ENCODE measurements at regions not wholly inside any gene's neighbourhood (a gene's known extent, or its start where the extent isn't known, plus 50 kb on each side); places are given as distances from the start of the nearest gene placed in this dataset.

- DNase-seq (ENCODE audit: low read depth), result peak; percentile 89
- ChIA-PET POLR2A (interaction anchor here (0.5 kb wide), 1 partner anchor 47 kb away, joined by 4 read pairs; no protein-coding TSS in a partner anchor), CTCF (no interaction called here)
- Histone ChIP-seq H3K27me3 (ENCODE audit: control insufficient read depth, insufficient read depth, low read length) (no peaks in the 10 kb centered on the region), H3K4me3 (ENCODE audit: low read depth, low read length) (no peak overlapping the region), H3K36me3 (ENCODE audit: control insufficient read depth, insufficient read depth, low read length) (no peaks in the 10 kb centered on the region)
- TF ChIP-seq CTCF (IDR thresholded peaks at IDR 0.05; ENCODE audit: insufficient read depth, low read depth, low read length), result no peak
These were observed 388.7 kb upstream of the SGO1 start for GRCh38 chr3:20574746-20575145.

GRCh38 chr3:20573175-20573574, 387.2 kb upstream of the SGO1 start:
- ChIA-PET POLR2A (no interaction called here), CTCF (no interaction called here)
- TF ChIP-seq CTCF (IDR thresholded peaks at IDR 0.05; ENCODE audit: insufficient read depth, low read depth, low read length), result no peak
- DNase-seq (ENCODE audit: low read depth), result no peak
- Histone ChIP-seq H3K27me3 (ENCODE audit: control insufficient read depth, insufficient read depth, low read length) (no peaks in the 10 kb centered on the region), H3K4me3 (ENCODE audit: low read depth, low read length) (no peak overlapping the region), H3K36me3 (ENCODE audit: control insufficient read depth, insufficient read depth, low read length) (no peaks in the 10 kb centered on the region)

GRCh38 chr3:20572473-20572872, 386.5 kb upstream of the SGO1 start:
- ChIA-PET POLR2A (no interaction called here), CTCF (no interaction called here)
- no peaks in the 10 kb centered on the region for H3K36me3 ChIP-seq (ENCODE audit: control insufficient read depth, insufficient read depth, low read length)
- no peaks in the 10 kb centered on the region for H3K27me3 ChIP-seq (ENCODE audit: control insufficient read depth, insufficient read depth, low read length)
- H3K4me3 ChIP-seq (ENCODE audit: low read depth, low read length), result no peak overlapping the region
- no peak for DNase-seq (ENCODE audit: low read depth)
- no peak for TF ChIP-seq CTCF (IDR thresholded peaks at IDR 0.05; ENCODE audit: insufficient read depth, low read depth, low read length)

- no peaks in the 10 kb centered on the region for H3K27me3 ChIP-seq (ENCODE audit: control insufficient read depth, insufficient read depth, low read length)
- POLR2A ChIA-PET, result no interaction called here
- DNase-seq (ENCODE audit: low read depth), result no peak
- no peak overlapping the region for H3K4me3 ChIP-seq (ENCODE audit: low read depth, low read length)
- CTCF ChIA-PET, result no interaction called here
- no peak for TF ChIP-seq CTCF (IDR thresholded peaks at IDR 0.05; ENCODE audit: insufficient read depth, low read depth, low read length)
- H3K36me3 ChIP-seq (ENCODE audit: control insufficient read depth, insufficient read depth, low read length), result no peaks in the 10 kb centered on the region
These were observed 383.3 kb upstream of the SGO1 start for GRCh38 chr3:20569310-20569709.

- ChIA-PET POLR2A (no interaction called here), CTCF (no interaction called here)
- H3K27me3 ChIP-seq (ENCODE audit: control insufficient read depth, insufficient read depth, low read length), result no peaks in the 10 kb centered on the region
- TF ChIP-seq CTCF (IDR thresholded peaks at IDR 0.05; ENCODE audit: insufficient read depth, low read depth, low read length), result no peak
- DNase-seq (ENCODE audit: low read depth), result no peak
- no peaks in the 10 kb centered on the region for H3K36me3 ChIP-seq (ENCODE audit: control insufficient read depth, insufficient read depth, low read length)
- H3K4me3 ChIP-seq (ENCODE audit: low read depth, low read length), result no peak overlapping the region
These were observed 379.0 kb upstream of the SGO1 start for GRCh38 chr3:20564966-20565365.

Data from BJ (cell line).